ENCODE measurements at regions not wholly inside any gene's neighbourhood (a gene's known extent, or its start where the extent isn't known, plus 50 kb on each side); places are given as distances from the start of the nearest gene placed in this dataset.
A peak's percentile ranks its signal among the peaks of the same experiment; 100 is the strongest.
"Not testable (repeated sequence)": the region's sequence is repeated elsewhere in the genome, so short reads cannot be mapped to it uniquely, and the experiment has no call there.

DNA sequence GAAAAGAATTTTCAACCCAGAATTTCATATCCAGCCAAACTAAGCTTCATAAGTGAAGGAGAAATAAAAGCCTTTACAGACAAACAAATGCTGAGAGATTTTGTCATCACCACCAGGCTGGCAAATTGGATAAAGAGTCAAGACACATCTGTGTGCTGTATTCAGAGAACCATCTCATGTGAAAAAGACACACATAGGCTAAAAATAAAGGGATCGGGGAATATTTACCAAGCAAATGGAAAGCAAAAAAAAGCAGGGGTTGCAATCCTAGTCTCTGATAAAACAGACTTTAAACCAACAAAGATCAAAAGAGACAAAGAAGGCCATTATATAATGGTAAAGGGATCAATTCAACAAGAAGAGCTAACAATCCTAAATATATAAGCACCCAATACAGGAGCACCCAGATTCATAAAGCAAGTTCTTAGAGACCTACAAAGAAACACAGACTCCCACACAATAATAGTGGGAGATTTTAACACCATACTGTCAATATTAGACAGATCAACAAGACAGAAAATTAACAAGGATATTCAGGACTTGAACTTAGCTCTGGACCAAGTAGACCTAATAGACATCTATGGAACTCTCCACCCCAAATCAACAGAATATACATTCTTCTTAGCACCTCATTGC, 55.9 kb upstream of the ACSM6 start:
- not testable (repeated sequence) for DNase-seq

DNA sequence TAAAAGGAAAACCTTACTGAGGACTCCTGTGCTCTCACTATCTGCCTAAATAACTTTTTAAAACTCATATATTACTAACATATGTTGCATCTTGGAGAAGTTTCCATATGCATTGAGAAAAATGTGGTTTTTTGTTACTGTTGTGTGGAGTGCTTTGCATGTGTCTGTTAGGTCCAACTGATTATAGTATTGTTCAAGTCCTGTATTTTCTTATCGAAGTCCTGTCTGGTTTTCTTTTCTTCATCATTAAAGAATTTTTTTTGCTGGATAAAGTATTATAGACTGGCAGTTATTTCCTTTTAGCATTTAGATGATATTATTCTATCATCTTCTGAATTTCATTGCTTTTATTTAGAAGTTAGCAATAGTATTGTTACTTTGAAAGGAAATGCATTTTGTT, 59.5 kb upstream of the ACSM6 start:
- no peak for DNase-seq

DNA sequence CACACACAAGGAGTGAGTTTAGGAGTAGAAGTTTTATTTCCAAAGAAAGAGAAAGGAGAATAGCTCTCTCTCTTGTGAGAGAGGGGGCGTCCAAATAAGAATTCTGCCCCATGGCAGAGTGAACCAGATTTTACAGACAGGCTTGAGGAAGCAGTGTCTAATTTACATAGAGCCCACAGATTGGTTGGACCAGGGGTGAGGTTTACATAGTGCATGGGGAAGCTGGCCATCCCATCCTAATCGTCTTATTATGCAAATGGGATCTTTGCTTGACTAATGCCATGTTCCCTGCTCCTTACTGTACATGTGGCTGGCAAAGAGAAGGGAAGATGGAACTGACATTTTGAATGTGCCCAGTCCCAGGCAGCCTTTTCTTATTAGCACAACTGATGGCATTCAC, 60.0 kb upstream of the ACSM6 start:
- peak in 2 of 4 experiments; percentile 7 to 10 for DNase-seq

GRCh38 chr10:95133016-95133752, 60.9 kb upstream of the ACSM6 start:
- peak; percentile 87 to 92 (median 90) for DNase-seq

DNA sequence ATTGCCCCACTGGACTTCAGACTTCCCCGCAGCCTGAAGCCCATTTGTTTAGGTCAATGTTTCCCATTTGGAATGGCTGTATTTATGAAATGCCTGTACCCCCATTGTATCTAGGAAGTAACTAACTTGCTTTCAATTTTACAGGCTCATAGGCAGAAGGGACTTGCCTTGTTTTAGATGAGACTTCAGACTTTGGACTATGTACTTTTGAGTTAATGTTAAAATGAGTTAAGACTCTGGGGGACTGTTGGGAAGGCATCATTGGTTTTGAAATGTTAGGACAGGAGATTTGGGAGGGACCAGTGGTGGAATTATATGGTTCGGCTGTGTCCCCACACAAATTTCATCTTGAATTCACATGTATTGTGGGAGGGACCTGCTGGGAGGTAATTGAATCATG, 61.1 kb upstream of the CYP2C8 start:
- DNase-seq, result not testable (repeated sequence)

- DNase-seq, result no peak
Observed at GRCh38 chr10:95125582-95125981, 56.3 kb upstream of the CYP2C8 start.

- no peak for DNase-seq
Observed at GRCh38 chr10:95122736-95123135, 53.4 kb upstream of the CYP2C8 start.

DNA sequence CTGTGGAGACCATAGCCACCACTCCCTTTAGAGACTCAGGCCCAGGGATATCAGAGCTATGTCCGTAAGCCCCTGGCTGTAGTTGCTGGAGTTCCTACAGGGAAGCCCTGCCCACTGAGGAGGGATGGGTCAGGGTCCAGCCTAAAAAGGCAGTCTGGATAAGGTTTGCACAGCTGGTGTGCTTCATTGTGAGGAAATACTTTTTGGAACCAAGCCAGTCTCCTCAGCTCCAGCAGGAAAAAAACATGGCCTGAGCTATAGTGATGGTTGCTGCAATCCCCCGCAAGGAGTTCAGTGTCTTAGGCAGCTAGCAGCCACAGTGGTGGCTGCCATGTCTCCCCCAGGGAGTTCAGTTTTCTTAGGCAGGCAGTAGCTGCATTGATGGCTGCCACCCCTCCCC, 52.6 kb upstream of the CYP2C8 start:
- no peak for DNase-seq

All from suppressor macrophage (primary cell).